Epithelial cell of proximal tubule (primary cell): ENCODE measurements at regions not wholly inside any gene's neighbourhood (a gene's known extent, or its start where the extent isn't known, plus 50 kb on each side); places are given as distances from the start of the nearest gene placed in this dataset.

Source experiments
- DNase-seq: peaks from one replicate; pipeline ENCODE4 v3.0.0-alpha.2; 2011; ENCODE audit warnings: low read depth
- H3K4me3 ChIP-seq: 2 replicates; pipeline ENCODE4 v1.5.1; 2011; ENCODE audit warnings: low read depth, mild to moderate bottlenecking, low read length
- TF ChIP-seq, protein P1 (sequence below): conservative IDR thresholded peaks from 2 replicates; pipeline ENCODE4 v1.5.1; 2012; ENCODE audit warnings: low read depth, mild to moderate bottlenecking, low read length

GRCh38 chr20:12679447-12679846, 329.3 kb upstream of the SPTLC3 start:
- no peak for DNase-seq
- TF ChIP-seq, protein P1, sequence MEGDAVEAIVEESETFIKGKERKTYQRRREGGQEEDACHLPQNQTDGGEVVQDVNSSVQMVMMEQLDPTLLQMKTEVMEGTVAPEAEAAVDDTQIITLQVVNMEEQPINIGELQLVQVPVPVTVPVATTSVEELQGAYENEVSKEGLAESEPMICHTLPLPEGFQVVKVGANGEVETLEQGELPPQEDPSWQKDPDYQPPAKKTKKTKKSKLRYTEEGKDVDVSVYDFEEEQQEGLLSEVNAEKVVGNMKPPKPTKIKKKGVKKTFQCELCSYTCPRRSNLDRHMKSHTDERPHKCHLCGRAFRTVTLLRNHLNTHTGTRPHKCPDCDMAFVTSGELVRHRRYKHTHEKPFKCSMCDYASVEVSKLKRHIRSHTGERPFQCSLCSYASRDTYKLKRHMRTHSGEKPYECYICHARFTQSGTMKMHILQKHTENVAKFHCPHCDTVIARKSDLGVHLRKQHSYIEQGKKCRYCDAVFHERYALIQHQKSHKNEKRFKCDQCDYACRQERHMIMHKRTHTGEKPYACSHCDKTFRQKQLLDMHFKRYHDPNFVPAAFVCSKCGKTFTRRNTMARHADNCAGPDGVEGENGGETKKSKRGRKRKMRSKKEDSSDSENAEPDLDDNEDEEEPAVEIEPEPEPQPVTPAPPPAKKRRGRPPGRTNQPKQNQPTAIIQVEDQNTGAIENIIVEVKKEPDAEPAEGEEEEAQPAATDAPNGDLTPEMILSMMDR, result no peak

GRCh38 chr20:12682613-12683012, 326.2 kb upstream of the SPTLC3 start:
- TF ChIP-seq, protein P1, result no peak
- H3K4me3 ChIP-seq, result no peak overlapping the region
- no peak for DNase-seq

More at GRCh38 chr20:12679447-12679846, 329.3 kb upstream of the SPTLC3 start:
- H3K4me3 ChIP-seq, result no peak overlapping the region

GRCh38 chr20:12687476-12687875, 321.3 kb upstream of the SPTLC3 start:
- DNase-seq, result no peak
- TF ChIP-seq, protein P1, result no peak

GRCh38 chr20:12695937-12696336, 312.8 kb upstream of the SPTLC3 start:
- no peak overlapping the region for H3K4me3 ChIP-seq
- DNase-seq, result no peak
- TF ChIP-seq, protein P1, result no peak

More at GRCh38 chr20:12687476-12687875, 321.3 kb upstream of the SPTLC3 start:
- no peak overlapping the region for H3K4me3 ChIP-seq

DNA sequence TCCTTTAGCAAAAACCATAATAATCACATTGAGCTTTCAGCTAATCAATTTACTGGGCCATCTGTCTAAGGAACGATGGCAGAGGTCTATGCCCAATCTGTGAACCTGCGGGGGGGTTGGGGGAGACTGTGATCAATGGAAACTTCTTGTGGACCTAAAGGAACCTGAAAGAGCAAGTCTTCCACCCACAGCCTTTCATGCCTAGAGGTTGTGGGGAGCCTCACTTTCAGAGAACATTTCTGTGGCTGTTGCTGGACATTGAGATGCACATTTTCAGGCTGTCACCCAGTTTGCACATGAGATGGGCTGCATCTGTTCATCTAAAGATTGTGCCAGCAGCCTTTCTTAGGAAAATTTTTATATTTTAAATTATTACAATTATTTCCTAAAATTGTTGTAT, 310.0 kb upstream of the SPTLC3 start:
- DNase-seq, result no peak
- TF ChIP-seq, protein P1, result no peak
- H3K4me3 ChIP-seq, result no peak overlapping the region

- H3K4me3 ChIP-seq, result no peak overlapping the region
- TF ChIP-seq, protein P1, result no peak
- no peak for DNase-seq
These were observed 309.2 kb upstream of the SPTLC3 start for GRCh38 chr20:12699374-12700228.

GRCh38 chr20:12700701-12701100, 308.1 kb upstream of the SPTLC3 start:
- no peak overlapping the region for H3K4me3 ChIP-seq
- TF ChIP-seq, protein P1, result no peak
- no peak for DNase-seq
